Thyroid gland (tissue), 4 donors: ENCODE measurements at regions not wholly inside any gene's neighbourhood (a gene's known extent, or its start where the extent isn't known, plus 50 kb on each side); places are given as distances from the start of the nearest gene placed in this dataset.

ENCODE experiments used
- DNase-seq, 2 donors: peaks; one replicate each; pipeline ENCODE4 v3.0.0-alpha.2; 2019
- H3K27ac ChIP-seq, 3 donors: fragments of 200-600 bp; sonication (generic); 1 replicate in 2 of 3; 2 replicates in 1 of 3; pipeline ENCODE4 v1.5.1; 2016 to 2019; ENCODE audit warnings: mild to moderate bottlenecking in 1 of 3, moderate library complexity in 1 of 3
- H3K27me3 ChIP-seq: fragments of 200-600 bp; sonication (generic); one replicate; pipeline ENCODE4 v1.5.1; 2019
- H3K36me3 ChIP-seq, 2 donors: fragments of 200-600 bp; sonication (generic); one replicate each; pipeline ENCODE4 v1.5.1; 2016 to 2019
- H3K4me1 ChIP-seq, 2 donors: fragments of 200-600 bp; sonication (generic); one replicate each; pipeline ENCODE4 v1.5.1; 2017 to 2019
- H3K4me3 ChIP-seq, 3 donors: fragments of 200-600 bp; sonication (generic); replicated peaks in 1 of 3; 1 replicate in 2 of 3; 2 replicates in 1 of 3; pipeline ENCODE4 v1.5.1; 2016; ENCODE audit warnings: mild to moderate bottlenecking in 1 of 3
- H3K9me3 ChIP-seq: fragments of 200-600 bp; sonication (generic); one replicate; pipeline ENCODE4 v1.5.1; 2017
- CTCF ChIP-seq, 6 experiments: fragments of 200-600 bp in 3 of 6; fragments of 450-650 bp in 3 of 6; sonication (generic) in 3 of 6; IDR thresholded peaks; one replicate each; pipeline ENCODE4 v1.5.1; 2016 to 2019; ENCODE audit warnings: antibody characterized with exemption in 6 of 6, mild to moderate bottlenecking in 2 of 6, inconsistent platforms in 1 of 6, moderate library complexity in 1 of 6
- POLR2A ChIP-seq, 2 donors: fragments of 450-650 bp; IDR thresholded peaks; one replicate each; pipeline ENCODE4 v1.6.1; 2017; ENCODE audit warnings: antibody characterized with exemption in 2 of 2, mild to moderate bottlenecking in 2 of 2, moderate library complexity in 1 of 2
- WGBS, 2 donors: methylation state at CpG; one replicate each; pipeline ENCODE4 v1.1.5; 2017; 5-methylcytosine and 5-hydroxymethylcytosine counted together
- intact Hi-C: fragments of 100-400 bp; cut with DNase I; formaldehyde crosslinking; loops from one replicate; pipeline ENCODE4 v1.15.1; 2023

GRCh38 chr6:63094947-63095346 is 116.3 kb upstream of the FKBP1C start:
- Histone ChIP-seq H3K27ac (no peak overlapping the region), H3K4me1 (no peaks in the 10 kb centered on the region), H3K36me3 (no peaks in the 10 kb centered on the region), H3K9me3 (no peaks in the 10 kb centered on the region), H3K4me3 (no peak overlapping the region), H3K27me3 (no peaks in the 10 kb centered on the region)
- DNase-seq, result no peak
- intact Hi-C loops, result no loop called here
- TF ChIP-seq POLR2A (IDR thresholded peaks at IDR 0.05) (no peak), CTCF (IDR thresholded peaks at IDR 0.05) (no peak)
- 78 to 83% methylated on average over 6 of the region's 6 CpGs for WGBS, 2 donors

DNA sequence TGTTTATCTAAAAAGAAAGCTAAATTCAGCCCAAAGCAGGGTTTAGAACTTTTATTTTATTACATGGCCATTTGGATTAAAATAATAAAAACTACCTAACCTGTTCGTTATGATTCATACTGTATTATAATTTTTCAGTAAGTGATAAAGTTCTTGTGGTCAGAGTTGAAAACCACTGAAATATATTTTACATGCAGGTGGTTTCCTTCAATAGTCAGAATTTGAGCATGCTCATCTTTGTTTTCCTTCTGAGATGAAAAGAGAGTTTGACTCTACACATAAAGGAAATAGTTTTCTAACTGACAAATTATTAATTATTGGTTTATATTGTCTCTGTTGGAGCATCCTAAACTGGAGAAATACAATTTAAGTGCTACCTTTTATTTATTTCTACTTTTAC is 114.0 kb upstream of the FKBP1C start:
- WGBS, 2 donors, result 0% methylated on average over 1 of the region's 1 CpG

DNA sequence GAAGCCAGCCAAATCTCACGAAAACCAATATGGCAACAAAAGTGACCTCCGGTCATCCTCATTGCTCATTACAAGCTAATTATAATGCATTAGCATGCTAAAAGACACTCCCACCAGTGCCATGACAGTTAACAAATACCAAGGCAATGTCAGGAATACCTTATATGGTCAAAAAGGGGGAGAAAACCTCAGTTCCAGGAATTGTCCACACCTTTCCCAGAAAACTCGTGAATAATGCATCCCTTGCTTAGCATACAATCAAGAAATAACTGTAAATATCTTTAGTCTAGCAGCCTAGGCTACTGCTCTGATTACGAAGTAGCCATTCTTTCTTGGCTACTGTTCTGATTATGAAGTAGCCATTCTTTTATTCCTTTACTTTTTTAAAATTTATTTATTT is 112.5 kb upstream of the FKBP1C start:
- no peak overlapping the region for H3K4me3 ChIP-seq
- intact Hi-C loops, result no loop called here
- H3K36me3 ChIP-seq, result no peaks in the 10 kb centered on the region
- no peaks in the 10 kb centered on the region for H3K4me1 ChIP-seq
- no peak overlapping the region for H3K27ac ChIP-seq
- TF ChIP-seq POLR2A (IDR thresholded peaks at IDR 0.05) (no peak), CTCF (IDR thresholded peaks at IDR 0.05) (no peak)
- H3K27me3 ChIP-seq, result no peaks in the 10 kb centered on the region
- no peaks in the 10 kb centered on the region for H3K9me3 ChIP-seq
- WGBS, 2 donors, result 67 to 68% methylated on average over 4 of the region's 4 CpGs
- no peak for DNase-seq

More for the DNA sequence above, 114.0 kb upstream of the FKBP1C start:
- Histone ChIP-seq H3K4me3 (no peak overlapping the region), H3K27me3 (no peaks in the 10 kb centered on the region), H3K4me1 (no peaks in the 10 kb centered on the region), H3K27ac (no peak overlapping the region), H3K36me3 (no peaks in the 10 kb centered on the region), H3K9me3 (no peaks in the 10 kb centered on the region)
- TF ChIP-seq POLR2A (IDR thresholded peaks at IDR 0.05) (no peak), CTCF (IDR thresholded peaks at IDR 0.05) (no peak)
- intact Hi-C loops, result no loop called here
- no peak for DNase-seq

GRCh38 chr6:63099772-63100459 is 111.4 kb upstream of the FKBP1C start:
- H3K4me3 ChIP-seq, result no peak overlapping the region
- DNase-seq, result no peak

More at GRCh38 chr6:63099772-63100459, 111.4 kb upstream of the FKBP1C start:
- H3K4me1 ChIP-seq, result no peaks in the 10 kb centered on the region
- H3K9me3 ChIP-seq, result no peaks in the 10 kb centered on the region
- no peaks in the 10 kb centered on the region for H3K27me3 ChIP-seq
- 87 to 89% methylated on average over 6 of the region's 6 CpGs for WGBS, 2 donors
- no peaks in the 10 kb centered on the region for H3K36me3 ChIP-seq
- TF ChIP-seq POLR2A (IDR thresholded peaks at IDR 0.05) (no peak), CTCF (IDR thresholded peaks at IDR 0.05) (no peak)
- H3K27ac ChIP-seq, result no peak overlapping the region
- intact Hi-C loops, result no loop called here
